ENCODE measurements at regions not wholly inside any gene's neighbourhood (a gene's known extent, or its start where the extent isn't known, plus 50 kb on each side); places are given as distances from the start of the nearest gene placed in this dataset.

GRCh38 chr15:79185199-79185598 is 94.6 kb upstream of the RASGRF1 start:
- DNase-seq = no peak

GRCh38 chr15:79184465-79184892 is 93.9 kb upstream of the RASGRF1 start:
- DNase-seq = peak; percentile 56 to 79 (median 71)

GRCh38 chr15:79180318-79180717 is 89.7 kb upstream of the RASGRF1 start:
- no peak for DNase-seq

GRCh38 chr15:79179597-79179996 is 89.0 kb upstream of the RASGRF1 start:
- DNase-seq = no peak

DNA sequence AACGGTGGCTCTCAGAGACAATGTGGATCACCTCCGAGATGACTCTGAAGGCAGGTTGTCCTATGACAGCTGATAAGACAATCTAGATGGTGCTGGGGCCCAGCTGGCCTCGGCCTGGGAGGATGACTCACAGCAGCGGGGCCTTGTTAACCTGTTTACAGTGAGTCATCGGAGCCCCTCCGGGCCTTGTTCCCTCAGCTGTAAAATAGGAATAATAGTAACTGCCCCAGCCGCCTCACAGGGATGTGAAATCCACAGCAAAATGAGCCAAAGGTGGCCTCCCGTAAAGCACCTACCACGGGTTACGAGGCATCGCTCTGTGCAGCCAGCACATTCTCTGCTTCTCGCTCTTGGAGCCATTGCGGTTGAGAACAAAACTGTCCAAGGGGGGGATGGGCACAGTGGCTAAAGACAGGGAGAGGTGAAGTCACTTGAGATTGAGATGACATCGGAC is 88.6 kb upstream of the RASGRF1 start:
- DNase-seq = no peak

DNA sequence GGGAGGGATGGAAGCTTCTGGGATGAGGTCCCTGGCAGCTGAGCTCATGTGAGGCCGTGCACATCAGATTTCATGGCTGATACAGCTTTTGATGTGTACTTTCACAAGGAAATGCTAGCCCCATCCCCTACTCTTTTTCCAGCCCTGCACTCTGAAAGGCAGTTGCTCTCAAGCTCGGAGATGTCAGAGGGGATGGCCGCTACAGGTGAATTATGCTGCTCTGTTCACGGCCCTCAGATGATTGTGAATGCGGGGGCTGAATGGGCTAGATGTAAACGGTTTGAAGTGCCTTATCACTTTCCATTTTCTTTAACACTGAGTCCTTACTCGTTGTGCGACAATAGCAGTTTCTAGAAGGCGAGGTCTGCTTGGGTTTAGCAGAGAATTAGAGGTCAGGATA is 88.0 kb upstream of the RASGRF1 start:
- no peak for DNase-seq

- no peak for DNase-seq
These were observed 85.6 kb upstream of the RASGRF1 start for GRCh38 chr15:79176151-79176550.

DNA sequence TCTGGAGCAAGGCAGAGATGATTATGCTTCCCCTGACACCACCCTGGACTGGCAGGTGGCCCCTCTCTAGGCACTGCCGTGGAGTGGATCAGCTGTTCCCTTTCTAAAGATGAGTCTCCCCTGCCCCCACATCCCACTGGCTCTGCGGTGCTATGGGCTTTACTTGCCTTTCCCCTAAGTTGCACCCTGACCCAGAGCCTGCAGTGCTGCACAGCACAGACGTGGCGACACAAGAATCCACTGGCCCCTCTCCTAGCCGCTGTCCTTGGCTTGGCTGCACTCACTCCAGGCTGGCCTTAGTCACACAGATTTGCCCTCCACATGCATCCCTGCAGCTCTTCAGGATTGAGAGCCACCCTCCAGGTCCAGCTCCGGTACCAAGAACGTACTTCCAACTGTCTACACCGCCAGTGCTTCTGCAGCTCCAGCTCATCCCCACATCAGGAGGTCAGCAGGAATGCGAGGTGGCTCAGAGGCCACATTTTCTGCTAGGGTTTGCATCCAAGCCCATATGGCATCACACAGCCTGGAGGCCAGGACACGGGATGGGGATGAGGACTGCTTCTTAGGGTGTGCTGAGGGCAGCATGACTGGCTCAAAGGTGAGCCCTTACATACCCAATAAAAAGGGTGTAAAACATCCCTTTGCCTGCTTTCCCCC is 82.4 kb upstream of the RASGRF1 start:
- DNase-seq = no peak

- DNase-seq = no peak
These were observed 81.5 kb upstream of the RASGRF1 start for GRCh38 chr15:79172032-79172481.

DNA sequence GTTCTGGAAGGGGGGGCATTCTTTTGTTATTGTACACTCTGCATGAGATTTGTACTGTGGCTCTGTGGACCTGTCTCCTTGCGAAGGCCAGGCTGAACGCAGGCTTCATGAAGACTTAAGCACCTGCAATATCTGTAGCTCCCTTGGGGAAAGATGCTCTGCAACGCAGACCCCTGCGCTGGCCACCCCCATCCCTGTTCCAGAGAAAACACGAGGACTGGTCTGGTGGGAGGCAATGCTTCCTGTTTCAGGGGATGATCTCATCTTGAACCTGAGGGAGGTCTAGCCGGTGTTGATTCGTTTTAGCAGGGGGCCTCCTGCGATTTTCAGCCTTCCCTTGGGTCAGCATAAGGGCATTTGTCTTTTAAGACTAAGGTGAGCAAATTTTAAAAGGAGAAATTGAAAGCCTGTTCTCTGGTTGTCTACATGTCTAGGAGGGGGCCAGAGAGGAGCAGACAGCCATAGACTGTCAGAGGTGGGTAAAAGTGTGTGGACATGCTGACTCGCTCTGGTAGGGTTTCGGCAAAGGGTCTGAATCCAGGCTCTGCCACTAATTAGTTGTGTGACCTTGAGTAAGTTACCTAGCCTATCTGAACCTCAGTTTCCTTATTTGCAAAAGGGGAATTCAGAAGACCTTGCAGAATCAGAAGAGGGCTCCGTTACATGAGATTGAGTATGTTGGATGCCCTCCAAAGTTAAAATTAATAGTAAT is 80.9 kb upstream of the RASGRF1 start:
- no peak for DNase-seq

- DNase-seq = no peak
These were observed 79.7 kb upstream of the RASGRF1 start for GRCh38 chr15:79170256-79170664.

- DNase-seq = no peak
These were observed 79.0 kb upstream of the RASGRF1 start for GRCh38 chr15:79169526-79170133.

DNA sequence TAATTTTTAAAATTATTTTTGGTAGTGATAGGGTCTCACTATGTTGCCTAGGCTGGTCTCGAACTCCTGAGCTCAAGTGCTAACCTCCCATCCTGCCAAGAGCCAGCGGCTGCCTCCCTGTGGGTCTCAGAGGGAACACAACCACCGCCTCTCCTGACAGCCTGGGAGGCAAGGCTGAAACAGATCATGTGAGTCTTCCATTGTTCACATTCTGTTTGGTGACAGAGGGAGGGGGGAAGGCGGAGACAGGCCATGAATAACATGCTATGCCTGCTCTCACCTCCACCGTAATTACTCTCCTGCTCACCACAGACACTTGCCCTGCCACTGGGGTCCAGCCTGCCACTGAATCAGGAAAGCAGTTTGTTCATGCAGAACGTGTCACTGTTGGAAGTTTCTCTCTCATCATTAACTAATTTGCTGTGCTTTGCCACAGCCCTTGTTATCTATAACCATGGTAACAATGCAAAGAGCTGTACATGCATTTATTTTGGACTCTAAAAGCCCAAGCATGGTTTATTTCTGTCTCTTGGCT is 78.4 kb upstream of the RASGRF1 start:
- DNase-seq = peak in 1 of 3 donors; percentile 38

- no peak for DNase-seq
These were observed 77.2 kb upstream of the RASGRF1 start for GRCh38 chr15:79167776-79168175.

DNA sequence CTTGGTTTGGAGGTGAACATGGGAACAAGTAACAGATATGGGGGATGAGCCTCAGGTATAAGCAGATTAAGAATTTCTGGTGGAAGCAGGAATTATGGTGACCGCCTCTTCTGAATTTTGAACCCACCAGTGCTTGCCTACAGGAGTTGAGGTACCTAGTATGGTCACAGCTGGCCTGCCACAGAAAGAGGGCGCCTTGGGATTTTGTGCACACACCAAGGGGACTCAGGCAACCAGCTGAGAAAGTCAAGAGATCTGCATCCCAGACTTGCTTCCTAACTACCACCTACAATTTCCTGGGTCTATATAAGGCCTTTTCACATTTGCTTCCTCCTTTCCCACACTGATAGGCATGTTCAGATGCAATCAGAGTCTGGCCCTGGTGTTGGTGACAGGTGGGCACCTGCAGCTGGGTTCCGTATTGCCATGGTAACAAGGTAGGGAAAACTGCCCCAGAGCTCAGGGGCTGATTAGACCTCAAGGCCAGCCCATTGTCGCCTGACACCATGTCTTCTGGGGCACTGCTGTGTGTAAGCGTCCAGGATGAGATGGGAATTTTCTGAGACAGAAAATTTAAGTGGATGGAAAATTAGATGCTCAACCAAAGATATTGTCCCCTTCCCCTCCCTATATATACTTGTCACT is 75.9 kb upstream of the RASGRF1 start:
- DNase-seq = no peak

GRCh38 chr15:79164465-79164864 is 73.9 kb upstream of the RASGRF1 start:
- DNase-seq = no peak

DNA sequence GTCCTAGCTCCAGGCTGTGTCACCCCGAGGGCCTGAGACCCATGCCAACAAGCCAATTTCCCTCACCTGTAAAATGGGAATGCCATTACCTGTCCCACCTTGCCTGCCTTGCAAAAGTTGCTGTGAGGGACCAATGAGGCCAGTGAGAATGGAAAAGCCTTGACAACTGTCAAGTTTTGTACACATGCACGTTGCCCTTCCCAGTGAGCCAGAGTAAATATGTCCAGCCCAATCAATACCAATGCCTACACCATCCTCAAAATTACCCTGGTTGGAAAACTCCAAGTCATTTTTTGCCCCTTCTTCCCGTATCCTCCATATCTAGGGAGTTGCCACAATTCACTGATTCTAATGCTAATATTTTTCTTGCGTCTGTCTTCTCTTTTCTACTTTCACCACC is 73.5 kb upstream of the RASGRF1 start:
- DNase-seq = no peak

DNA sequence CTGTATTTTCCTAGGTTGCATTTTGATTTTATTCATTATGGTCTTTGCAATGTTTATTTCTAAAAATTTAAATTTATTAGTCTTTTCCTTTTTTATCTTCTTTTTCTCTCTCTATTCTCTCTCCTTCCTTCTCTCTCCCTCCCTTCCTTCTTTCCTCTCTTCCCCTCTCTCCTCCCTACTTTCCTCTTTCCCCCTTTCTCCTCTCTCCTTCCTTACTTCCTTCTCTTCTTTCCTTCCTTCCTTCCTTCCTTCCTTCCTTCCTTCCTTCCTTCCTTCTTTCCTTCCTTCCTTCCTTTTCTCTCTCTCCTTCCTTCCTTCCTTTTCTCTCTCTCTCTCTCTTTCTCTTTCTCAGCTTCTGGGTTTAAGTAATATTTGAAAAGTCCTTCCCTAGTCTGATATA is 72.8 kb upstream of the RASGRF1 start:
- DNase-seq = no peak

GRCh38 chr15:79161837-79162508 is 71.4 kb upstream of the RASGRF1 start:
- no peak for DNase-seq

DNA sequence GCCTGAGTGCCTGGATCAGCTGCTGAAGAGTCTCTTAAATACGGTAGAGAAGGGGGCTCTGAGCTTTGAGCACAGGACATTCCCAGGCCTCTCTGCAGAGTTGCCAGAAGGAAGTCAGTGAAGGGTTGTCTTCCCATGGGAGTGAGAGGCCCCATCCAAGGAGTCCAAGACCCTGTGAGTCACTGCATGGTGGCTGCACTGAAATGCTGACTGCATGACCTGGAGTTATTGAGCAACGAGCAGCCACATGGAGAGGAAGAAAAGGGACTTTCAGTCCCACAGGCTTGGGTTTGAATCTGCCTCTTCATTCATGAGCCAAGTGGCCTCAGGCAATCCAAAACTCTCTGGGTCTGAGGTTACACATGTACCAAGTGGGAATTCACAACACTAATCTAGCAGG is 69.6 kb upstream of the RASGRF1 start:
- DNase-seq = peak in 2 of 3 donors; percentile 7 to 32
